Fibroblast of mammary gland (primary cell): ENCODE measurements at regions not wholly inside any gene's neighbourhood (a gene's known extent, or its start where the extent isn't known, plus 50 kb on each side); places are given as distances from the start of the nearest gene placed in this dataset.

Experiments used
- DNase-seq: peaks from one replicate; pipeline ENCODE4 v3.0.0-alpha.2; 2010; ENCODE audit warnings: low read depth
- H3K4me3 ChIP-seq: 2 replicates; pipeline ENCODE4 v1.5.1; 2011; ENCODE audit warnings: low read depth, mild to moderate bottlenecking, low read length, moderate library complexity; ENCODE audit not compliant: control insufficient read depth
- TF ChIP-seq, protein P1 (sequence below): conservative IDR thresholded peaks from 2 replicates; pipeline ENCODE4 v1.5.1; 2011; ENCODE audit warnings: low read depth, low read length, inconsistent platforms; ENCODE audit not compliant: control insufficient read depth, insufficient read depth

DNA sequence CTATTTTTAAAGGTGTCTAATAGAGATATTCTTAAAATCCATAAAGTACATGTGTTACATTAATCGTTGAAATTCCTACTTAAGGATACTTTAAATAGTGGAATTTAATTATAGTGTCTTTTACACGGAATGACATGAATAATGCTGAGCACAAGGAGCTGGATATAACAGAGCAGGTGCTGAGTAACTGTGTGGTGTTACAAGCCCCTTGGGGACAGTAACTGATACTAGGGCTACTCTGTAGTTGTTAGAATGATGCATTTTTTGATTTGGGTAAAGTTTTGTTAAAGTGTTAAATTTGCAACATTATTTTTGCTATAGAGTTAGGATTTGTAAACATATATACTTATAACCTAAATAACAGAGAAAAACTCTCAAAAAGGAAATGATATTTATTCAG lies 1496.1 kb downstream of the OTOL1 start:
- no peak for DNase-seq
- H3K4me3 ChIP-seq: no peak overlapping the region
- TF ChIP-seq, protein P1, sequence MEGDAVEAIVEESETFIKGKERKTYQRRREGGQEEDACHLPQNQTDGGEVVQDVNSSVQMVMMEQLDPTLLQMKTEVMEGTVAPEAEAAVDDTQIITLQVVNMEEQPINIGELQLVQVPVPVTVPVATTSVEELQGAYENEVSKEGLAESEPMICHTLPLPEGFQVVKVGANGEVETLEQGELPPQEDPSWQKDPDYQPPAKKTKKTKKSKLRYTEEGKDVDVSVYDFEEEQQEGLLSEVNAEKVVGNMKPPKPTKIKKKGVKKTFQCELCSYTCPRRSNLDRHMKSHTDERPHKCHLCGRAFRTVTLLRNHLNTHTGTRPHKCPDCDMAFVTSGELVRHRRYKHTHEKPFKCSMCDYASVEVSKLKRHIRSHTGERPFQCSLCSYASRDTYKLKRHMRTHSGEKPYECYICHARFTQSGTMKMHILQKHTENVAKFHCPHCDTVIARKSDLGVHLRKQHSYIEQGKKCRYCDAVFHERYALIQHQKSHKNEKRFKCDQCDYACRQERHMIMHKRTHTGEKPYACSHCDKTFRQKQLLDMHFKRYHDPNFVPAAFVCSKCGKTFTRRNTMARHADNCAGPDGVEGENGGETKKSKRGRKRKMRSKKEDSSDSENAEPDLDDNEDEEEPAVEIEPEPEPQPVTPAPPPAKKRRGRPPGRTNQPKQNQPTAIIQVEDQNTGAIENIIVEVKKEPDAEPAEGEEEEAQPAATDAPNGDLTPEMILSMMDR: no peak

DNA sequence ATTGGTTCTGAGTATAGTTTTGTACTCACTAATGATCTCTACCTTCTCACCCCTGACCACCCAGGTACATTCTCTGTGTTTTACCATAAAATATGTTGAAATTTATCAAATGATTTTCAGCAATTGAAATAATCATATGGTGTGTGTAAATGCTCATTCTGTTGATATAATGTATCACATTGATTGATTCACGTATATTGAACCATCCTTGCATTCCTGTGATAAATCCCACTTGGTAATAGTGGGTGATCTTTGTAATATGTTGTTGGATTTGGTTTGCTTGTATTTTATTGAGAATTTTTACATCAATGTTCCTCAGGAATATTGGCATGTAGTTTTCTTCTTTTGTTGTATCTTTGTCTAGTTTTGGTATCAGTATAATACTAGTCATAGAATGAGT lies 1497.6 kb downstream of the OTOL1 start:
- TF ChIP-seq, protein P1: no peak
- no peak for DNase-seq
- no peak overlapping the region for H3K4me3 ChIP-seq

DNA sequence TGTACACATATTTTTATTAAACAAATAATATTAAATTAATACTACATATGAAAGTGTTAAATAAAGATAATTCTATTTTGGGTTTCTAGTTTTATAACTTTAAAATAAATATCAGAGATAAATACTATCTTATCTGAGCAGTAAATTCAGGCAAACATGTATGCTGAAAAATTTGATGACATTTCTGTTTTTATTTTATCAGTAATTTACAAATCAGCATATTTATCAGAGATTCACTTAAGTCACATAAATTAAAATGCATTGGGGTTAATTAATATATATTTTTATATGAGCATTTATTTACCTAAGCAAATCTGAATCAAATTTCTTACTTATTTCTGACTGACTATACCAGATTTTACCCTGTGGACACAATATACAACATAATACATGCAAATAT lies 1499.8 kb downstream of the OTOL1 start:
- H3K4me3 ChIP-seq: no peak overlapping the region
- TF ChIP-seq, protein P1: no peak
- no peak for DNase-seq

DNA sequence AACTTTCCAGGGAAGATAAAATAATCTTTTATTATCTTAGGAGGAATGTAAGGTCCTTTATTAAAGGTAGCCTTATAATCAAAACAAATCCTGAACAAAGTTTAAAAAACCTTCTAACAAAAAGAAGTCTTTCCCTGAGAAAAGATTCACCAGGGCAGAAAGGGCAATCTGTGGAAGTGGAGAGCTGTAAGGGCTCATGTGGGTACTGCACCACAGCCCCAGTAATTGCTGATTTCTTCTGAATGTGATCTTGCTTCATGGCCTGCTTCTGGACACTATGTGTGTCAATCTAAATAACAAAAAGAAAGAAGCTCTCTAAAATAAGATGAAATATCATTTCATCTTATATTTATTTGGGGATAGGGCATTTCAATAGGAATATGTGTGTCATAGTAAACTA lies 1501.6 kb downstream of the OTOL1 start:
- TF ChIP-seq, protein P1: no peak
- H3K4me3 ChIP-seq: no peak overlapping the region
- no peak for DNase-seq

DNA sequence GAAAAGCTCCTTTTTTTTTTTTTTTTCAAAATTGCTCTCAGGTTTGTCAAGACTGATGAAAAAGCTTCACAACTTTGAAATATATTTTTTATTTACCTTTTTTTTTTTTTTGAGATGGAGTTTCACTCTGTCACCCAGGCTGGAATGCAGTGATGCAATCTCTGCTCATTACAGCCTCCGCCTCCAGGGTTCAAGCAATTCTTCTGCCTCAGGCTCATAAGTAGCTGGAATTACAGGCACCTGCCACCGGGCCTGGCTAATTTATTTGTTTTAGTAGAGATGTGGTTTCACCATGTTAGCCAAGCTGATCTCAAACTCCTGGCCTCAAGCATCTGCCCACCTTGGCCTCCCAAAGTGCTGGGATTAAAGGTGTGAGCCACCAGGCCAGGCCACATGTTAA lies 1515.0 kb downstream of the OTOL1 start:
- DNase-seq: no peak
- TF ChIP-seq, protein P1: no peak
- no peak overlapping the region for H3K4me3 ChIP-seq

DNA sequence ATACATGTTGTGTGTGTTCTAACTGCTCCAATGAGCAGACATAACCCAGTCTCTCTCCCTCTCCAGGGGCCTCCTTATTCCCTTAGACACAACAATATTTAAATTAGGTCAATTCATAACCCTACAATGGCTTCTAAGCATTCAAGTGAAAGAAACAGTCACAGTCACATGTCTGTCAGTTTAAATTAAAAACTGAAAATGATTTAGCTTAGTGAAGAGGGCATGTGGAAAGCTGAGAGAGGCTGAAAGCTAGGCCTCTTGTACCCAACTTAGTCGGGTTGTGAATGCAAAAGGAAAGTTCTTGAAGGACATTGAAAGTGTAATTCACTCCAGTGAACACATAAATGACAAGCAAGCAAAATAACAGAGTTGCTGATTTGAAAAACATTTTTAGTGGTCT lies 1519.6 kb downstream of the OTOL1 start:
- TF ChIP-seq, protein P1: no peak
- no peak overlapping the region for H3K4me3 ChIP-seq
- DNase-seq: no peak

DNA sequence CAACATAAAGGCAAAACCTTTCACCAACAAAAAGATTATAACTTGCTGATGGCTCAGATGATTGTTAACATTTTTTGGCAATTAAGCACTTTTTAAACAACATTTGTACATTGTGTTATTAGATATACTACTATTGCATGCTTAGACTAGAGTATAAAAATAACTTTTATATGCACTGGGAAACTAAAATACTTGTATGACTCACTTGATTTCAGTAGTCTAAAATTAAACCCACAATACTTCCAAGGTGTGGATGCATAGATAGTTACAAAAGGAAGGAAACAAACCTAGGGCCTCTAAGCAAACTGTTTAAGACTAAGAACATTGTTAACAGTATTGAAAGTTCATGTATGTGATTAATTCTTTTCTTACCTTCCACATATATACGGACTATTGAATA lies 1521.5 kb downstream of the OTOL1 start:
- no peak overlapping the region for H3K4me3 ChIP-seq
- no peak for DNase-seq
- TF ChIP-seq, protein P1: no peak
